HFF-Myc (cell line): ENCODE measurements at regions not wholly inside any gene's neighbourhood (a gene's known extent, or its start where the extent isn't known, plus 50 kb on each side); places are given as distances from the start of the nearest gene placed in this dataset.
"Not testable (repeated sequence)": the region's sequence is repeated elsewhere in the genome, so short reads cannot be mapped to it uniquely, and the experiment has no call there.

Experiments used
- DNase-seq: peaks from one replicate; pipeline ENCODE4 v3.0.0-alpha.2; 2011; ENCODE audit warnings: low read depth; ENCODE audit errors: extremely low read depth
- H3K4me3 ChIP-seq: replicated peaks from 2 replicates; pipeline ENCODE4 v1.5.1; 2011; ENCODE audit warnings: low read depth, mild to moderate bottlenecking, control low read depth, low read length
- TF ChIP-seq, protein P1 (sequence below): IDR thresholded peaks from 2 replicates; pipeline ENCODE4 v1.5.1; 2012; ENCODE audit warnings: mild to moderate bottlenecking, low read depth, low read length, control low read depth; ENCODE audit errors: missing control alignments

DNA sequence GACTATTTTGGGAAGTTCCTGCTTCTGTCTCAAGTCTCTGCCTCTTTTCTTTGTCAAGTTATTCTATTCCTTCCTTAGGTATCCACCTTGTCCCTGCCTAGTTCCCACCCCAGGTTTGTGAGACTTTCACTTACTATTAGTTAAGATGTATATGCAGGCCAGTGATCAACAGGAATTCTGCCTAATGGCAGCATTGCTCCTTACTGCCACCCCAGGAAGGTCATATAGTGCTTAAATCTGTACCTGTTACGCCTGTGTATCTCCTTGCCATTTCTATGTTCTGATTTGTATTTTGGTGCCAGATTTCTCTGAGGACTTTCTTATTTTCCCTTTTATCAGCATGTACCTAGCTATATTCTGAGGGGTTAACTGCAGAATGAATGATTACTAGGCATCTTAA is 746.0 kb upstream of the TMEFF2 start:
- DNase-seq = no peak
- H3K4me3 ChIP-seq = no peak overlapping the region
- TF ChIP-seq, protein P1, sequence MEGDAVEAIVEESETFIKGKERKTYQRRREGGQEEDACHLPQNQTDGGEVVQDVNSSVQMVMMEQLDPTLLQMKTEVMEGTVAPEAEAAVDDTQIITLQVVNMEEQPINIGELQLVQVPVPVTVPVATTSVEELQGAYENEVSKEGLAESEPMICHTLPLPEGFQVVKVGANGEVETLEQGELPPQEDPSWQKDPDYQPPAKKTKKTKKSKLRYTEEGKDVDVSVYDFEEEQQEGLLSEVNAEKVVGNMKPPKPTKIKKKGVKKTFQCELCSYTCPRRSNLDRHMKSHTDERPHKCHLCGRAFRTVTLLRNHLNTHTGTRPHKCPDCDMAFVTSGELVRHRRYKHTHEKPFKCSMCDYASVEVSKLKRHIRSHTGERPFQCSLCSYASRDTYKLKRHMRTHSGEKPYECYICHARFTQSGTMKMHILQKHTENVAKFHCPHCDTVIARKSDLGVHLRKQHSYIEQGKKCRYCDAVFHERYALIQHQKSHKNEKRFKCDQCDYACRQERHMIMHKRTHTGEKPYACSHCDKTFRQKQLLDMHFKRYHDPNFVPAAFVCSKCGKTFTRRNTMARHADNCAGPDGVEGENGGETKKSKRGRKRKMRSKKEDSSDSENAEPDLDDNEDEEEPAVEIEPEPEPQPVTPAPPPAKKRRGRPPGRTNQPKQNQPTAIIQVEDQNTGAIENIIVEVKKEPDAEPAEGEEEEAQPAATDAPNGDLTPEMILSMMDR = no peak

DNA sequence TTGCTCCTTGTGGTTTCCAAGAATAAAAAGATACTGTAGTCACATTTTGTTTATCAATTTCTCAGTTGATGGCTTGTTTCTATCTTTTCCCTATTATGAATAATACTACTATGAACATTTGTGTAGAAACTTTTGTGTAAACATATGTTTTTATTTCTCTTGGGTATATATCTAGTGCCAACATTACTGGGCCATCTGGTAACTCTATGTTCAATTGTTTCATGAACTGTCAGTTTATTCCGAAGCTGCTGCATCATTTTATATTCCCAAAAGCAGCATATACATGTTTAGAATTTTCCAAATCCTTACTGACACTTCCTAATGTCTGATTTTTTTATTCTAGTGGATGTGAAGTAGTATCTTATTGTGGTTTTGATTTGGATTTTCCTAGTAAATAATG is 737.6 kb upstream of the TMEFF2 start:
- H3K4me3 ChIP-seq = no peak overlapping the region
- no peak for DNase-seq
- TF ChIP-seq, protein P1 = no peak

DNA sequence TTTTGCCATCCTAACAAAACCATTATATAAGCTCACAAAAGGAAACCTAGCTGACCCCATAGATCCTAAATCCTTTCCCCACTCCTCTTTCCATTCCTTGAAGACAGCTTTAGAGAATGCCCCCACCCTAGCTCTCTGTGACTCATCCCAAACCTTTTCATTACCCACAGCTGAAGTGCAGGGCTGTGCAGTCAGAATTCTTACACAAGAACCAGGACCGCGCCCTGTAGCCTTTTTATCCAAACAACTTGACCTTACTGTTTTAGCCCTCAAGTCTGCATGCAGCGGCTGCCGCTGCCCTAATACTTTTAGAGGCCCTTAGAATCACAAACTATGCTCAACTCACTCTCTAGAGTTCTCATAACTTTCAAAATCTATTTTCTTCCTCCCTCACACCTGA is 726.9 kb upstream of the TMEFF2 start:
- not testable (repeated sequence) for DNase-seq, H3K4me3 ChIP-seq

DNA sequence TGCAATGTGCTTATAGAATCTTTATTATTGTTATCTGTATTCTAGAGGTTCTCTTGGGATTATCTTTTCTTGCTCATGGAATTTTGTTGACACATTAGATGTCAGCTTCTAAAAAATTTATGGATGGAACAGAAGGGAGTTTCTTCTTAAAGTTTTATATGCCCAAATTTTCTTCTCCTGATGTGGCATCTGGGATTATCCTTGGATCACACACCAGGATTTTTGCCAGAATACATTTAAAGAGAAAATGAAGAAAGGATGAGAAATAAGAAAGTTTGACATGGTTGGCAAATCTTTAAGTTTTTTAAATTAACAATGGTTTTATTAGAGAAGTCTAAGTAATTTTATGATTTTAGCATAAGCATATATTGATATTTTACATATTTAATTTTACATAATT is 706.7 kb upstream of the TMEFF2 start:
- no peak for DNase-seq
- TF ChIP-seq, protein P1 = no peak
- H3K4me3 ChIP-seq = no peak overlapping the region

DNA sequence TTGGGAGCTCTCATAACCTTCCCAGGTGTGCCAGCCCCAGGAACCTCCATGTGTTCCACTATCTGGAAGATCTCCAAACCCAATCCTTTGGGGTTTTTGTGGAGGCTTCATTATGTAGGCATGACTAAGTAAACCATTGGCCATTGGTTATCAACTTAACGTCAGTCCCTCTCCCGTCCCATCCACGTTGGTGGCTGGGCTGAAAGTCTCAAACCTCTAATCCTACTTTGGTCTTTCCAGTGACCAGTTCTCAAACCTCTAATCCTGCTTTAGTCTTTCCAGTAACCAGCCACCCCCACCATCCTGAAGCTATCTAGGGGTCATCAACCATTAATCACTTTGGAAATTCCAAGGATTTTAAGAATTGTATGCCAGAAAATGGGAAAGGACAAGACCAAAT is 704.7 kb upstream of the TMEFF2 start:
- TF ChIP-seq, protein P1 = no peak
- no peak for DNase-seq
- no peak overlapping the region for H3K4me3 ChIP-seq

DNA sequence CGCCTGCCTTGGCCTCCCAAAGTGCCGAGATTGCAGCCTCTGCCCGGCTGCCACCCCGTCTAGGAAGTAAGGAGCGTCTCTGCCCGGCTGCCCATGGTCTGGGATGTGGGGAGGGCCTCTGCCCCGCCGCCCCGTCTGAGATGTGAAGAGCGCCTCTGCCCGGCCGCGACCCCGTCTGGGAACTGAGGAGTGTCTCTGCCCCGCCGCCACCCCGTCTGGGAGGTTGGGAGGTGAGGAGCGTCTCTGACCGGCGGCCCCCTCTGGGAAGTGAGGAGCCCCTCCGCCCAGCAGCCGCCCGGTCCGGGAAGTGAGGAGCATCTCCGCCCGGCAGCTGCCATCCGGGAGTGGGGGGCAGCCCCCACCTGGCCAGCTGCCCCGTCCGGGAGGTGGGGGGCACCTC is 699.2 kb upstream of the TMEFF2 start:
- DNase-seq = not testable (repeated sequence)

DNA sequence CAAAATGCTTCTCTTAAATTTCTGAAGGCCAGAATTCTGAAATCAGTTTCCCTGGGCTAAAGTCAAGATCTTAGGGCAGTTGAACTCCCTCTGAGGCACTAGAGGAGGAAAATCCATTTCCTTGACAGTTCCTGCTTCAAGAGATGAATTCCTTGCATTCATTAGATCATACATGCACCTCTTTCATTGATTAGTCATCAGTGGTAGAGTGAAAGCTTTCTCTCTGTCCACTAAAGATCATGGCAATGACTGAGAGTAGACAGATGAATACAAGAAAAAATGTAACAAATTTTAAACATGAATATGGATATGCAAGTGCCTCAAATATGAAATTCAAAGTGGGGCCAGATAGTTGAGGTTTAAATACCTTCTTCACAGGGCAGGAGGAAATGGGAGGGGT is 693.4 kb upstream of the TMEFF2 start:
- no peak for DNase-seq
- no peak overlapping the region for H3K4me3 ChIP-seq
- TF ChIP-seq, protein P1 = no peak

More for the DNA sequence above, 699.2 kb upstream of the TMEFF2 start:
- H3K4me3 ChIP-seq = not testable (repeated sequence)

DNA sequence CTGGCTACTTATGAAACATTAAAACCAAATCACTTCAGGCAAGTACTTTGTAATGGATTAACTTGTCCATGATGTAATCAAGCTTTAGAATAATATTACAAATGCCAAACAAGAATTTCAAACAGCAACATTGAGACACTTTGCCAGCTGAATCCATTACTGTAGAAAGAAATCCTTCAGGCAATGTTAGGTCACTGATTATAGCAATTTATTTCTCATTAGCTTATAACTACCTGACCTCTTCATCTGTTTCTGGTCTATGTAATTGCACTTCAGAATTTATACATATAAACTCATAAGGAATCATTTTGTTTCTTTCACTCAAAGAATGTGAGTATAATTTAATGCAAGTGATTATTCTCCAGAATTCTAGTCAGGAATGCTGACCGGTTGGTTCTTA is 692.6 kb upstream of the TMEFF2 start:
- TF ChIP-seq, protein P1 = no peak
- DNase-seq = no peak

More for the DNA sequence above, 692.6 kb upstream of the TMEFF2 start:
- H3K4me3 ChIP-seq = no peak overlapping the region
